ENCODE measurements at regions not wholly inside any gene's neighbourhood (a gene's known extent, or its start where the extent isn't known, plus 50 kb on each side); places are given as distances from the start of the nearest gene placed in this dataset.

DNA sequence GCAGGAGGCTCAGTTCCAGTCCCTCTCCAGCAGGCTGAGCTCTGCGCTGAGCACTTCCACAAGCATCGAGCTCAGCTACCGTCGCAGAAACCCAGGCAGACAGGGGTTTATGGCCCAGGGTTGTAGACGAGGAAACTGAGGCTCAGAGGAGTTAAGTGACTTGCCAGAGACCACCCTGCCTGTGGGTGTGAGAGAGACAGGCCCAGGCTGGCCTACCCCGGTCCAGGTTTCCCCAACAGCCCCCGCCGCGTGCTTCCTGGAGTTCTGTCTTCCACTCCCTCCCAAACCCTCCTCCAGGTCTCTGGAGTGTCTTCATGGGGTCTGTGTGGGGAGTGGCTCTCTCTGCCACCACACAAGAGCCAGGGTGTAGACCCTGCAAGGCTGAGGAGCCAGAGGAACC lies 615.9 kb downstream of the PTPRU start:
- Histone ChIP-seq H3K4me3 (ENCODE audit: low read depth in 1 of 2, low read length in 1 of 2) (no peak overlapping the region), H3K27ac (no peak overlapping the region), H3K4me1 (ENCODE audit: control insufficient read depth in 1 of 2, insufficient read depth in 1 of 2, low read depth in 1 of 2, low read length in 1 of 2) (no peaks in the 10 kb centered on the region), H3K27me3 (peaks cover 4% of the 10 kb centered on the region), H3K9me3 (no peaks in the 10 kb centered on the region), H3K36me3 (no peaks in the 10 kb centered on the region)
- TF ChIP-seq, protein P1, sequence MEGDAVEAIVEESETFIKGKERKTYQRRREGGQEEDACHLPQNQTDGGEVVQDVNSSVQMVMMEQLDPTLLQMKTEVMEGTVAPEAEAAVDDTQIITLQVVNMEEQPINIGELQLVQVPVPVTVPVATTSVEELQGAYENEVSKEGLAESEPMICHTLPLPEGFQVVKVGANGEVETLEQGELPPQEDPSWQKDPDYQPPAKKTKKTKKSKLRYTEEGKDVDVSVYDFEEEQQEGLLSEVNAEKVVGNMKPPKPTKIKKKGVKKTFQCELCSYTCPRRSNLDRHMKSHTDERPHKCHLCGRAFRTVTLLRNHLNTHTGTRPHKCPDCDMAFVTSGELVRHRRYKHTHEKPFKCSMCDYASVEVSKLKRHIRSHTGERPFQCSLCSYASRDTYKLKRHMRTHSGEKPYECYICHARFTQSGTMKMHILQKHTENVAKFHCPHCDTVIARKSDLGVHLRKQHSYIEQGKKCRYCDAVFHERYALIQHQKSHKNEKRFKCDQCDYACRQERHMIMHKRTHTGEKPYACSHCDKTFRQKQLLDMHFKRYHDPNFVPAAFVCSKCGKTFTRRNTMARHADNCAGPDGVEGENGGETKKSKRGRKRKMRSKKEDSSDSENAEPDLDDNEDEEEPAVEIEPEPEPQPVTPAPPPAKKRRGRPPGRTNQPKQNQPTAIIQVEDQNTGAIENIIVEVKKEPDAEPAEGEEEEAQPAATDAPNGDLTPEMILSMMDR (IDR thresholded peaks at IDR 0.05): no peak

- Histone ChIP-seq H3K9me3 (no peaks in the 10 kb centered on the region), H3K4me3 (ENCODE audit: low read depth in 1 of 2, low read length in 1 of 2) (no peak overlapping the region), H3K36me3 (no peaks in the 10 kb centered on the region), H3K27ac (no peak overlapping the region), H3K27me3 (peaks cover 4% of the 10 kb centered on the region), H3K4me1 (ENCODE audit: control insufficient read depth in 1 of 2, insufficient read depth in 1 of 2, low read depth in 1 of 2, low read length in 1 of 2) (no peaks in the 10 kb centered on the region)
- TF ChIP-seq, protein P1 (IDR thresholded peaks at IDR 0.05): no peak
These were observed 615.4 kb downstream of the PTPRU start for GRCh38 chr1:29851691-29852090.

- no peaks in the 10 kb centered on the region for H3K4me1 ChIP-seq (ENCODE audit: control insufficient read depth in 1 of 2, insufficient read depth in 1 of 2, low read depth in 1 of 2, low read length in 1 of 2)
- H3K36me3 ChIP-seq: no peaks in the 10 kb centered on the region
- no peak overlapping the region for H3K4me3 ChIP-seq (ENCODE audit: low read depth in 1 of 2, low read length in 1 of 2)
- TF ChIP-seq, protein P1 (IDR thresholded peaks at IDR 0.05): no peak
- H3K27me3 ChIP-seq: peaks cover 4% of the 10 kb centered on the region
- H3K9me3 ChIP-seq: no peaks in the 10 kb centered on the region
- no peak overlapping the region for H3K27ac ChIP-seq
These were observed 613.9 kb downstream of the PTPRU start for GRCh38 chr1:29849991-29850757.

DNA sequence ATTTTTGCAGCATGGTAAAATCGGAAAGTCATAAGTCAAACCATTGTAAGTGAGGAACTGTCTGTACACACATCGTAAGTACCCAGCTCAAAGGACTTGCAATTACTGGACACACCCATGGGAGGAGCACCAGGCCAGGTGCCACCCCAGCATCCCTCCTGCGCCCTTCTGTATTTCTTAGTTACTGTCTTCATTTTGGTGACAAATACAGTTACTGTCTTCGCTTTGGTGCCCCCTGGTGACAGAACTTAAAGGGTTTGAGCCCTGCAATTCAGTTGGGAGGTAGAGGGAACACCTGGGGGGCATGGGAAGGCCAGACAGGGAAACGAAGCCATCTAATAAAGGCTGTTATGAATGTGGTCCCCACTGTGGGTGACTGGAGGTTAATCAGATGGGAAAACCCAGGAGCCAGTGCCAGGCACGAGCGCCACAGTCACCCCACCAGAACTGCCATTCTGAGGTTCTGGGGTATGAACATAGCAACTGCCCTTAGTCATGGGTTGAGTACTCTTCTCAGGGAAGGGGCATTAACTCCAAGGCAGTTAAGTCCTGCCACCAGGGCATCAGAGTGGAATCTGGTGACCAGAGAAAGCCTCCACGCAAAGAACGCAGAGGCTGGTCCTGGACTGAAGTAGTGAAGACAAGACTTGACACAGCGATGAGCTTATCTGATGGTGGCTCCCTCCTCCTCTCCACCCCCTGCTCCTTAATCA lies 612.9 kb downstream of the PTPRU start:
- TF ChIP-seq, protein P1 (IDR thresholded peaks at IDR 0.05): no peak

GRCh38 chr1:29845910-29846309 lies 609.6 kb downstream of the PTPRU start:
- Histone ChIP-seq H3K4me3 (ENCODE audit: low read depth in 1 of 2, low read length in 1 of 2) (no peak overlapping the region), H3K9me3 (no peaks in the 10 kb centered on the region), H3K27me3 (peaks cover 4% of the 10 kb centered on the region), H3K27ac (no peak overlapping the region), H3K36me3 (no peaks in the 10 kb centered on the region), H3K4me1 (ENCODE audit: control insufficient read depth in 1 of 2, insufficient read depth in 1 of 2, low read depth in 1 of 2, low read length in 1 of 2) (no peaks in the 10 kb centered on the region)
- TF ChIP-seq, protein P1 (IDR thresholded peaks at IDR 0.05): no peak

More for the DNA sequence above, 612.9 kb downstream of the PTPRU start:
- Histone ChIP-seq H3K27me3 (peaks cover 4% of the 10 kb centered on the region), H3K9me3 (no peaks in the 10 kb centered on the region), H3K4me1 (ENCODE audit: control insufficient read depth in 1 of 2, insufficient read depth in 1 of 2, low read depth in 1 of 2, low read length in 1 of 2) (no peaks in the 10 kb centered on the region), H3K4me3 (ENCODE audit: low read depth in 1 of 2, low read length in 1 of 2) (no peak overlapping the region), H3K27ac (no peak overlapping the region), H3K36me3 (no peaks in the 10 kb centered on the region)
